D721Med (cell line): ENCODE measurements at regions not wholly inside any gene's neighbourhood (a gene's known extent, or its start where the extent isn't known, plus 50 kb on each side); places are given as distances from the start of the nearest gene placed in this dataset.

Experiments
- DNase-seq: peaks from one replicate; pipeline ENCODE4 v3.0.0; 2011; ENCODE audit warnings: low spot score; ENCODE audit not compliant: insufficient read length
- FAIRE-seq: peaks from 2 replicates; lab custom pipeline; 2011; peaks lifted over from hg19 to GRCh38; lab: Jason Lieb, UNC
- TF ChIP-seq, protein P1 (sequence below): IDR thresholded peaks from 2 replicates; pipeline ENCODE4 v1.5.1; 2012; ENCODE audit warnings: mild to moderate bottlenecking, control low read depth; ENCODE audit not compliant: insufficient read depth; ENCODE audit errors: missing control alignments

DNA sequence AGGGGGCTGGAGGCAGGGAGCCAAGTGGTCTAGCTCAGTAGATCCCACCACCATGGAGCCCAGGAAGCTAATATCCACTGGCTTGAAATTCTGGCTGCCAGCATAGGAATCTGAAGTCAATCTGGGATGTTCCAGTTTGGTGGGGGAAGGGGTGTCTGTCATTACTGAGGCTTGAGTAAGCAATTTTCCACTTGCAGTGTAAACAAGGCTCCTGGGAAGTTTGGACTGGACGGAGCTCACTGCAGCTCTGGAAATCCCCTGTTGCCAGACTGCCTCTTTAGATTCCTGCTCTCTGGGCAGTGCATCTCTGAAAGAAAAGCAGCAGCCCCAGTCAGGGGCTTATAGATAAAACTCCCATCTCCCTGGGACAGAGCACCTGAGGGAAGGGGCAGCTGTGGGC lies 349.2 kb upstream of the KLHL1 start:
- TF ChIP-seq, protein P1, sequence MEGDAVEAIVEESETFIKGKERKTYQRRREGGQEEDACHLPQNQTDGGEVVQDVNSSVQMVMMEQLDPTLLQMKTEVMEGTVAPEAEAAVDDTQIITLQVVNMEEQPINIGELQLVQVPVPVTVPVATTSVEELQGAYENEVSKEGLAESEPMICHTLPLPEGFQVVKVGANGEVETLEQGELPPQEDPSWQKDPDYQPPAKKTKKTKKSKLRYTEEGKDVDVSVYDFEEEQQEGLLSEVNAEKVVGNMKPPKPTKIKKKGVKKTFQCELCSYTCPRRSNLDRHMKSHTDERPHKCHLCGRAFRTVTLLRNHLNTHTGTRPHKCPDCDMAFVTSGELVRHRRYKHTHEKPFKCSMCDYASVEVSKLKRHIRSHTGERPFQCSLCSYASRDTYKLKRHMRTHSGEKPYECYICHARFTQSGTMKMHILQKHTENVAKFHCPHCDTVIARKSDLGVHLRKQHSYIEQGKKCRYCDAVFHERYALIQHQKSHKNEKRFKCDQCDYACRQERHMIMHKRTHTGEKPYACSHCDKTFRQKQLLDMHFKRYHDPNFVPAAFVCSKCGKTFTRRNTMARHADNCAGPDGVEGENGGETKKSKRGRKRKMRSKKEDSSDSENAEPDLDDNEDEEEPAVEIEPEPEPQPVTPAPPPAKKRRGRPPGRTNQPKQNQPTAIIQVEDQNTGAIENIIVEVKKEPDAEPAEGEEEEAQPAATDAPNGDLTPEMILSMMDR = no peak
- DNase-seq (no peak), FAIRE-seq (no peak)

DNA sequence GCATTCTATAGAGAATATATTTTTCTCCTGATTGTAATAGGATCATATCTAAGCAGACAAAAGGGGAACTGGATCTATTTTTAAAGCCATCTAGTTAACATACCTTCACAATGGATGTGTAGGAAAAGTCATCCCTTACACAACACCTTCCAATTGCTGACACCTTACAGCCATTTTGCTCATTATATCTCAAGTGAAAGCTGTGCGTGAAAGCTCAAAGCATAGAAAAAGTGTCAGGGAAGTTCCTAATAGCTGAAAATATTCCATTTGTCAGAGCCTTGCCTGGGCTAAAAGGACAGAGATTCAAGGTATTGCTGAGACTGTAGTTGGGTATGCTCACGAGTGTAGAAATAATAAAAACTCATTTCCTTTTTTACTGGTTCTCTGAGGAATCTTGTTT lies 340.6 kb upstream of the KLHL1 start:
- TF ChIP-seq, protein P1 = no peak
- DNase-seq = no peak
- no peak for FAIRE-seq

DNA sequence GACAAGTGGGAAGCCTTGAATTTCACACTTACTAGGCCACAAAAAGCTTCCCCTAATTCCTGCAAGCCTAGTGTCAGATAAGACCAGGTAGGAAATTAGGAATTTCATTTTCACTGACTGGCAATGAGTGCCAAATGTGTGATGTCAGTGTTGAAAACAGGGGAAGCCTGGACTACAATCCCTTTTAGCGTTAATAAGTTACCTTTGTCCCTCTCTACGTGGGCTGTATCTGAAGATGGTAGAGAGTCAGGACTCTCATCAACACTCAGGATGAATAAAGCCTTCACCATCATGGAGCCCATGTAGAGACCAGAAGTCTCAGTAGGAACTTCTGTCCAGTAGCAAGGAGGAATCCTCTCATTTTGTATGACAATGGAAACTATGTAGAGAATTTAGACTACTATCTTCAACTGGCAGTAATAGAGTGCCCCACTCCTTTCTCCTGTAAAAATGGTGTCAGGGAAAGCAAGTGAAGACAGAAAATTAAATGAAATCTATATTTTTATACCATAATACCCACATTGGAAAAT lies 324.1 kb upstream of the KLHL1 start:
- TF ChIP-seq, protein P1 = no peak
- FAIRE-seq (no peak), DNase-seq (no peak)

DNA sequence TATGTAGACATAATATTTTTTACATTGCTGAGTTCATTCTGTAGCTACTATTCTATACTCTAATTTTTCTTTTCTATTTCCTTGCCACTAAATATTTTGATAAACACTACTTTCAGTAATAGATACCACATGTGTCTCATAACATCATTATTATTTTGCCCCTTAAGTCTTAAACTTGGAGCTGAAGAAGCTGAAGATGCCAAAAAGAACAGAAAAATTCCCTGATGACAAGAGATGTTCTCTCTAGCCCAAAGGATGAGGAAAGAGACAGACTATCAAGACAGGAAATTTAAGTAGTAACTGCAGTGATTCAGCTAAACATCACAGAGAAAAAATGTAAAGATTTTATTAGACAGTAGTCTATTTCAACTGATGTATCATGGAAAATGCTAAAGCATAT lies 322.0 kb upstream of the KLHL1 start:
- TF ChIP-seq, protein P1 = no peak
- no peak for DNase-seq
- FAIRE-seq = no peak

DNA sequence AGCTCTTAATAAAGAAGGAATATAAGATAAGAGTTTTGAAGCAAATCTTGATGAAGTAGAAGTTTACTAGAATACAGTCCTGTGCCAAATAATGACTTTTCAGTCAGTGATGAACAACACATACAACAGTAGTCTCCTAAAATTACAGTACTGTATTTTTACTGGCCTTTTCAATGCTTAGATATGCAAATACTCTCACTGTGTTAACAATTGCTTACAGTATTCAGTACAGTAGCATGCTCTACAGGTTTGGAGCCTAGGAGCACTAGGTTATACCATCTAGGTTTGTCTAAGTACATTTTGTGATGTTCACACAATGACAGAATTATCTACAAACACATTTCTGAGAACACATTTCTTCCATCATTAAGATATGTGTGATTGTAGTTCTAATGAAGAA lies 316.7 kb upstream of the KLHL1 start:
- DNase-seq = no peak
- TF ChIP-seq, protein P1 = no peak
- FAIRE-seq = peak; percentile 38

DNA sequence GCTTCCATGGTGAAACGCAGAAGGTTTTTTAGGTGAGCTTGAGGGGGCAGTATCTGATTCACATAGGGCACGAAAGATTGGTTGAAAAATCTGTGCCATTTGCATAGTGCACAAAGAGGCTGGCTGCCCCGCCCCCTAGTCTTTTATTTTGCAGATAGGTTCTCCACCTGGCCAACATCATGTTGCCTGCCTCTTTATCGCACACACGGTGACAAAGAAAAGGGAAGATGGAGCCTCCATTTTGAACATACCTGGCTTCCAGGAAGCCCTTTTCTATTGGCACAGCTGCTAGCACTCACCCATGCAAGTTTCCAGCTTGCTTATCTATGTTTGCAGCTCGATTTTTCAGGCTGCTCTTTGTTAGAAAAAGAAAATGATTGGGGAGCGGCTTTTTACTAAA lies 316.2 kb upstream of the KLHL1 start:
- no peak for DNase-seq
- no peak for FAIRE-seq
- TF ChIP-seq, protein P1 = no peak

DNA sequence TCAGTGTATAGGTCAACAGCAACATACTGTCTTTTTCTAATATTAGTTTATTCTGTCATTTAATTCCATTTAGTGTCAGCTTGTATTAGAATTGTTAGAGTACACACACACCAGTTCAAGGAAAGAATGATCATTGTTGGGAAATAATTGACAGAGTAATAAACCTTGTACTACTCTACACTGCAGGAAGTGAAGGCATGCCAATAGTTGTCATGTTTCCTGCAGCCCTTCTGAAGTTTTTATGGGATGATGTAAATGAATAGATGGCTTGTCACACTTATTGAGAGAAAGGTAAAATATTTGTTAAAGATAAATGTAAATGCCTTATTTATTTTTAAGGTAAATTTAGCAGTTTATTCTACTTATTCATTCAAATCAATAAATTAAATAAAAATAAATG lies 306.9 kb upstream of the KLHL1 start:
- TF ChIP-seq, protein P1 = no peak
- no peak for FAIRE-seq
- no peak for DNase-seq
